ENCODE measurements at regions not wholly inside any gene's neighbourhood (a gene's known extent, or its start where the extent isn't known, plus 50 kb on each side); places are given as distances from the start of the nearest gene placed in this dataset.

DNA sequence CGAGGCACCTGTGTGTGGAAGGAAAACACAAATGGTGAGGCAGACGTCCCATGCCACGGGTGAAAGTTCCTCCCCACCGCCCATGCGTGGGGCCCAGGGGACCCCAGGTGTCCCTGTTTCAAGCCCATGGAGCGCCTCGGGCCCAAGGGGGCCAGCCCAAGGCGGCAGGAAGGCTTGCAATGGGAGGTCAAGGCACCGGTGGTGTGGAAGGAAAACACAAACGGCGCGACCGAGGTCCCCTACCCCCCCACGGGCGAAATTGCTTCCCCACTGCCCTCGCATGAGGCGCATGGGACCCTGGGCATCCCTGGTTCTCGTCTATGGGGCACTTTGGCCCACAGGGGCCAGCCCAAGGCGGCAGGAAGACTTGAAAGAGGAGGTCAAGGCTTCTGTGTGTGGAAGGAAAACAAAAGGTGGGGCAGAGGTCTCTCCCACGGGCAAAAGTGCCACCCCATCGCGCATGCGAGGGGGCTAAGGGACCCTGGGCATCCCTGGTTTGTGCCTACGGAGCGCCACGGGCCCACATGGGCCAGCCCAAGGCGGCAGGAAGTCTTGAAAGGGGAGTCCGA is 379.4 kb downstream of the ALG10 start:
- Histone ChIP-seq H3K9me3 (ENCODE audit: low read length) (no peaks in the 10 kb centered on the region), H4K20me1 (ENCODE audit: insufficient read depth, low read length) (no peaks in the 10 kb centered on the region), H3F3A (ENCODE audit: insufficient read depth, low read length) (no peaks in the 10 kb centered on the region), H3K27me3 (ENCODE audit: insufficient read depth, low read length) (no peaks in the 10 kb centered on the region), H2AFZ (ENCODE audit: low read length) (no peak overlapping the region), H3K9me2 (ENCODE audit: low read depth, low read length) (no peaks in the 10 kb centered on the region), H3K27ac (ENCODE audit: low read depth, low read length, poor library complexity, severe bottlenecking) (no peak overlapping the region), H3K4me2 (ENCODE audit: low read length) (no peak overlapping the region), H3K4me3 (ENCODE audit: low read depth, low read length, poor library complexity, severe bottlenecking) (no peak overlapping the region), H3K4me1 (ENCODE audit: insufficient read depth, low read length, severe bottlenecking) (no peaks in the 10 kb centered on the region), H3K36me3 (ENCODE audit: insufficient read depth, low read length) (no peaks in the 10 kb centered on the region), H3K79me2 (ENCODE audit: insufficient read depth, low read length) (no peaks in the 10 kb centered on the region), H3K9ac (ENCODE audit: low read length) (no peak overlapping the region)
- TF ChIP-seq, protein P1, sequence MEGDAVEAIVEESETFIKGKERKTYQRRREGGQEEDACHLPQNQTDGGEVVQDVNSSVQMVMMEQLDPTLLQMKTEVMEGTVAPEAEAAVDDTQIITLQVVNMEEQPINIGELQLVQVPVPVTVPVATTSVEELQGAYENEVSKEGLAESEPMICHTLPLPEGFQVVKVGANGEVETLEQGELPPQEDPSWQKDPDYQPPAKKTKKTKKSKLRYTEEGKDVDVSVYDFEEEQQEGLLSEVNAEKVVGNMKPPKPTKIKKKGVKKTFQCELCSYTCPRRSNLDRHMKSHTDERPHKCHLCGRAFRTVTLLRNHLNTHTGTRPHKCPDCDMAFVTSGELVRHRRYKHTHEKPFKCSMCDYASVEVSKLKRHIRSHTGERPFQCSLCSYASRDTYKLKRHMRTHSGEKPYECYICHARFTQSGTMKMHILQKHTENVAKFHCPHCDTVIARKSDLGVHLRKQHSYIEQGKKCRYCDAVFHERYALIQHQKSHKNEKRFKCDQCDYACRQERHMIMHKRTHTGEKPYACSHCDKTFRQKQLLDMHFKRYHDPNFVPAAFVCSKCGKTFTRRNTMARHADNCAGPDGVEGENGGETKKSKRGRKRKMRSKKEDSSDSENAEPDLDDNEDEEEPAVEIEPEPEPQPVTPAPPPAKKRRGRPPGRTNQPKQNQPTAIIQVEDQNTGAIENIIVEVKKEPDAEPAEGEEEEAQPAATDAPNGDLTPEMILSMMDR (IDR thresholded peaks at IDR 0.05; ENCODE audit: low read length): no peak
- TF ChIP-seq EZH2 (IDR thresholded peaks at IDR 0.05; ENCODE audit: borderline replicate concordance, low read length): no peak

DNA sequence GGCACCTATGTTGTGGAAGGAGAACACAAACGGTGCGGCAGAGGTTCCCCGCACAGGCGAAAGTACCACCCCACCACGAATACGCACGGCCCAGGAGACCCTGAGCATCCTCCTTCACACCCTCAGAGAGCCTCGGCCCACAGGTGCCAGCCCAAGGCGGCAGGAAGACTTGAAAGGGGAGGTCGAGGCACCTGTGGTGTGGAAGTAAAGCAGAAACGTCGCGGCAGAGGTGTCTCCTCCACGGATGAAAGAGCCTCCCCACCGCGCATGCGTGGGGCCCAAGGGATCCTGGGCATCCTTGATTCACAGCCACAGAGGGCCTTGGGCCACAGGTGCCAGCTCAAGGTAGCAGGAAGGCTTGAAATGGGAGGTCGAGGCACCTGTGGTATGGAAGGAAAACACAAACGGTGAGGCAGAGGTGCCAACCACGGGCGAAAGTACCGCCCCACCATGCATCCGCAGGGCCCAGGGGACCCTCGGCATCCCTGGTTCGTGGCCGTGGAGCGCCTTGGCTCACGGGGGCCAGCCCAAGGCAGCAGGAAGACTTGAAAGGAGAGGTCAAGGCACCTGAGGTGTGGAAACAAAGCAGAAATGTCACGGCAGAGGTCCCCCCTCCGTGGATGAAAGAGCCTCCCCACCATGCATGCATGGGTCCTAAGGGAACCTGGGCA is 380.1 kb downstream of the ALG10 start:
- H3K4me1 ChIP-seq (ENCODE audit: insufficient read depth, low read length, severe bottlenecking): no peaks in the 10 kb centered on the region
- H3K79me2 ChIP-seq (ENCODE audit: insufficient read depth, low read length): no peaks in the 10 kb centered on the region
- H3K27ac ChIP-seq (ENCODE audit: low read depth, low read length, poor library complexity, severe bottlenecking): no peak overlapping the region
- no peak overlapping the region for H2AFZ ChIP-seq (ENCODE audit: low read length)
- no peaks in the 10 kb centered on the region for H3F3A ChIP-seq (ENCODE audit: insufficient read depth, low read length)
- H3K9me3 ChIP-seq (ENCODE audit: low read length): no peaks in the 10 kb centered on the region
- TF ChIP-seq EZH2 (IDR thresholded peaks at IDR 0.05; ENCODE audit: borderline replicate concordance, low read length): no peak
- TF ChIP-seq, protein P1 (IDR thresholded peaks at IDR 0.05; ENCODE audit: low read length): no peak
- H3K9me2 ChIP-seq (ENCODE audit: low read depth, low read length): no peaks in the 10 kb centered on the region
- H3K36me3 ChIP-seq (ENCODE audit: insufficient read depth, low read length): no peaks in the 10 kb centered on the region
- H4K20me1 ChIP-seq (ENCODE audit: insufficient read depth, low read length): no peaks in the 10 kb centered on the region
- no peak overlapping the region for H3K9ac ChIP-seq (ENCODE audit: low read length)
- H3K4me3 ChIP-seq (ENCODE audit: low read depth, low read length, poor library complexity, severe bottlenecking): no peak overlapping the region
- no peak overlapping the region for H3K4me2 ChIP-seq (ENCODE audit: low read length)
- no peaks in the 10 kb centered on the region for H3K27me3 ChIP-seq (ENCODE audit: insufficient read depth, low read length)

DNA sequence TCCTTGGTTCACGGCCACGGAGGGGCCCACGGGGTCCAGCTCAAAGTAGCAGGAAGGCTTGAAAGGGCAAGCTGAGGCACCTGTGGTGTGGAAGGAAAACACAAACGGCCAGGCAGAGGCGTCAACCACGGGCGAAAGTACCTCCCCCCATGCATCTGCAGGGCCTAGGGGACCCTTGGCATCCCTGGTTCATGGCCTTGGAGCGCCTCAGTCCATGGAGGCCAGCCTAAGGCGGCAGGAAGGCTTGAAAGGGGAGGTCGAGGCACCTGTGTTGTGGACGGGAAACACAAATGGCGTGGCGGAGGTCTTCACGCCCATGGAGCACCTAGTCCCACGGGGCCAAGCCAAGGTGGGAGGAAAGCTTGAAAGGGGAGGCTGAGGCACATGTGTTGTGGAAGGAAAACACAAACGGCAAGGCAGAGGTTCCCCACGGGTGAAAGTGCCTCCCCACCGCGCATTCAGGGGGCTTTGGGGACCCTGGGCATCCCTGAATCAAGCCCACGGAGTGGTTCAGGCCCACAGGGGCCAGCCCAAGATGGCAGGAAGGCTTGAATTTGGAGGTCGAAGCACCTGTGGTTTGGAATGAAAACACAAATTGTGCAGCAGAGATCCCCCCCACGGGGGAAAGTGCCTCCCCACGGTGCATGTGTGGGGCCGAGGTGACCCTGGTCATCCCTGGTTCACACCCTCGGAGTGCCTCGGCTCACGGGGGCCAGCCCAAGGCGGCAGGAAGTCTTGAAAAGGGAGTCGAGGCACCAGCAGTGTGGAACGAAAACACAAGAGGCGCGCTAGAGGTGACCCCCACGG is 380.8 kb downstream of the ALG10 start:
- no peak for TF ChIP-seq EZH2 (IDR thresholded peaks at IDR 0.05; ENCODE audit: borderline replicate concordance, low read length)
- TF ChIP-seq, protein P1 (IDR thresholded peaks at IDR 0.05; ENCODE audit: low read length): no peak
- H3K9me2 ChIP-seq (ENCODE audit: low read depth, low read length): no peaks in the 10 kb centered on the region
- H3K9ac ChIP-seq (ENCODE audit: low read length): no peak overlapping the region
- H3K27me3 ChIP-seq (ENCODE audit: insufficient read depth, low read length): no peaks in the 10 kb centered on the region
- no peak overlapping the region for H3K4me3 ChIP-seq (ENCODE audit: low read depth, low read length, poor library complexity, severe bottlenecking)
- no peaks in the 10 kb centered on the region for H3K4me1 ChIP-seq (ENCODE audit: insufficient read depth, low read length, severe bottlenecking)
- H2AFZ ChIP-seq (ENCODE audit: low read length): no peak overlapping the region
- no peaks in the 10 kb centered on the region for H3K36me3 ChIP-seq (ENCODE audit: insufficient read depth, low read length)
- no peaks in the 10 kb centered on the region for H3F3A ChIP-seq (ENCODE audit: insufficient read depth, low read length)
- H3K27ac ChIP-seq (ENCODE audit: low read depth, low read length, poor library complexity, severe bottlenecking): no peak overlapping the region
- no peaks in the 10 kb centered on the region for H3K9me3 ChIP-seq (ENCODE audit: low read length)
- no peak overlapping the region for H3K4me2 ChIP-seq (ENCODE audit: low read length)
- no peaks in the 10 kb centered on the region for H3K79me2 ChIP-seq (ENCODE audit: insufficient read depth, low read length)
- H4K20me1 ChIP-seq (ENCODE audit: insufficient read depth, low read length): no peaks in the 10 kb centered on the region
